Caco-2 (cell line): ENCODE measurements at regions not wholly inside any gene's neighbourhood (a gene's known extent, or its start where the extent isn't known, plus 50 kb on each side); places are given as distances from the start of the nearest gene placed in this dataset.

Source experiments
- BruUV-seq: library from RNA; stranded (reverse); fragments of 400-500 nt; replicated peaks from 2 replicates; lab custom pipeline; 2021; lab: Mats Ljungman, UMichigan
- CTCF ChIA-PET: fragments of 300-600 bp; sonication (Branson Sonifier 250); formaldehyde crosslinking; loops from one replicate; lab custom pipeline; 2022; ENCODE audit warnings: antibody characterized with exemption; lab: Charles Lee
- POLR2A ChIA-PET: fragments of 300-600 bp; sonication (Branson Sonifier 250); formaldehyde crosslinking; loops from one replicate; lab custom pipeline; 2022; ENCODE audit warnings: antibody characterized with exemption; lab: Charles Lee
- DNase-seq, 2 experiments: peaks; one replicate each; pipeline versions ENCODE4 v3.0.0 to v3.0.0-alpha.2; 2020 to 2022
- H3K27me3 ChIP-seq: replicated peaks from 2 replicates; pipeline ENCODE4 v1.6.0; 2011; ENCODE audit warnings: low read length; ENCODE audit not compliant: control insufficient read depth, insufficient read depth
- H3K36me3 ChIP-seq: 2 replicates; pipeline ENCODE4 v1.5.1; 2011; ENCODE audit warnings: low read length; ENCODE audit not compliant: control insufficient read depth, insufficient read depth
- H3K4me1 ChIP-seq: fragments of 250-450 bp; sonication (Bioruptor Pico); 2 replicates; pipeline ENCODE4 v1.5.1; 2020; ENCODE audit warnings: mild to moderate bottlenecking
- H3K4me3 ChIP-seq: 2 replicates; pipeline ENCODE4 v1.5.1; 2011; ENCODE audit warnings: low read depth, mild to moderate bottlenecking, control low read depth, low read length
- H3K9me3 ChIP-seq: fragments of 250-450 bp; sonication (Bioruptor Pico); 2 replicates; pipeline ENCODE4 v1.5.1; 2020; ENCODE audit warnings: mild to moderate bottlenecking, moderate library complexity
- H3K27ac Mint-ChIP-seq: one replicate; pipeline ENCODE4 v1.8.0; 2022; ENCODE audit warnings: mixed read lengths; ENCODE audit not compliant: unreplicated experiment
- H3K27me3 Mint-ChIP-seq: one replicate; pipeline ENCODE4 v1.8.0; 2022; ENCODE audit warnings: mixed read lengths; ENCODE audit not compliant: insufficient read depth, unreplicated experiment
- H3K36me3 Mint-ChIP-seq: one replicate; pipeline ENCODE4 v1.8.0; 2022; ENCODE audit warnings: mild to moderate bottlenecking, mixed read lengths; ENCODE audit not compliant: insufficient read depth, unreplicated experiment
- H3K4me1 Mint-ChIP-seq: one replicate; pipeline ENCODE4 v1.8.0; 2022; ENCODE audit warnings: low read depth, mixed read lengths; ENCODE audit not compliant: unreplicated experiment
- H3K4me3 Mint-ChIP-seq: one replicate; pipeline ENCODE4 v1.8.0; 2022; ENCODE audit warnings: mild to moderate bottlenecking, moderate library complexity, mixed read lengths; ENCODE audit not compliant: unreplicated experiment
- H3K9me3 Mint-ChIP-seq: one replicate; pipeline ENCODE4 v1.8.0; 2022; ENCODE audit warnings: mixed read lengths; ENCODE audit not compliant: unreplicated experiment
- CTCF ChIP-seq, 2 experiments: fragments of 200-600 bp in 1 of 2; IDR thresholded peaks; 1 replicate in 1 of 2; 2 replicates in 1 of 2; pipeline versions ENCODE4 v1.5.1 to v1.8.0; 2011 to 2022; ENCODE audit warnings: antibody characterized with exemption in 1 of 2, control low read depth in 1 of 2, inconsistent platforms in 1 of 2, low read depth in 1 of 2, low read length in 1 of 2, mild to moderate bottlenecking in 1 of 2, moderate library complexity in 1 of 2; ENCODE audit not compliant: insufficient read depth in 1 of 2, severe bottlenecking in 1 of 2, unreplicated experiment in 1 of 2
- intact Hi-C: fragments of 100-400 bp; cut with micrococcal nuclease; formaldehyde crosslinking; loops from one replicate; pipeline ENCODE4 v1.10.0; 2022; ENCODE audit not compliant: unreplicated experiment

- Histone ChIP-seq H3K4me1 (no peaks in the 10 kb centered on the region), H3K9me3 (no peaks in the 10 kb centered on the region), H3K36me3 (no peaks in the 10 kb centered on the region), H3K4me3 (no peak overlapping the region), H3K27me3 (no peaks in the 10 kb centered on the region; the same call in 1 of the 2 replicates)
- ChIA-PET POLR2A (no interaction called here), CTCF (no interaction called here)
- TF ChIP-seq CTCF (IDR thresholded peaks at IDR 0.05; ENCODE audit: insufficient read depth in 1 of 2, low read depth in 1 of 2, low read length in 1 of 2, severe bottlenecking in 1 of 2, unreplicated experiment in 1 of 2) = no peak
- no peak for DNase-seq
- BruUV-seq = no TSS peak
- Mint-ChIP-seq H3K4me1 (no peaks in the 10 kb centered on the region), H3K27me3 (no peaks in the 10 kb centered on the region), H3K4me3 (no peak overlapping the region), H3K27ac (no peak overlapping the region), H3K9me3 (no peaks in the 10 kb centered on the region), H3K36me3 (no peaks in the 10 kb centered on the region)
- intact Hi-C loops = no loop called here
Observed at GRCh38 chr5:161077936-161078545, 226.0 kb upstream of the ATP10B start.

DNA sequence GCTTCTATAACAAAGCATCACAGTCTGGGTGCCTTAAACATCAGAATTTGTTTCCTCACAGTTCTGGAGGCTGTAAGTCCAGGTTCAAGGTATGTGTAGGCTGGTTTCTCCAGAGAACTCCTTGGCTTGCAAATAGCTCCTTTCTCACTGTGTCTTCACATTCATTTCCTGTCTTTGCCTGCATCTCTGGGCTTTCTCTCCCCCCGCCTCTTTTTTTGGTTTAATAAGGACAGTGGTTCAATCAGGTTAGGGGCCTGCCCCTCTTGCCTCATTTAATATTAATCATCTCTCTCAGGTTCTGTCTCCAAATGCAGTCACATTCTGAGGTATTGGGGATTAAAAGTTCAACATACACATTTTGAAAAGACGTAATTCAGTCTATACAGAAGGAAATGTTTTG, 225.5 kb upstream of the ATP10B start:
- ChIA-PET CTCF (no interaction called here), POLR2A (no interaction called here)
- no peaks in the 10 kb centered on the region for H3K9me3 ChIP-seq
- H3K4me3 Mint-ChIP-seq = no peak overlapping the region
- H3K4me1 ChIP-seq = no peaks in the 10 kb centered on the region
- H3K27ac Mint-ChIP-seq = no peak overlapping the region
- no peak for DNase-seq
- no peaks in the 10 kb centered on the region for H3K36me3 ChIP-seq
- TF ChIP-seq CTCF (IDR thresholded peaks at IDR 0.05; ENCODE audit: insufficient read depth in 1 of 2, low read depth in 1 of 2, low read length in 1 of 2, severe bottlenecking in 1 of 2, unreplicated experiment in 1 of 2) = no peak
- H3K4me3 ChIP-seq = no peak overlapping the region
- H3K27me3 ChIP-seq = no peaks in the 10 kb centered on the region; the same call in 1 of the 2 replicates
- intact Hi-C loops = no loop called here
- H3K9me3 Mint-ChIP-seq = no peaks in the 10 kb centered on the region
- H3K4me1 Mint-ChIP-seq = no peaks in the 10 kb centered on the region
- no TSS peak for BruUV-seq
- no peaks in the 10 kb centered on the region for H3K36me3 Mint-ChIP-seq
- no peaks in the 10 kb centered on the region for H3K27me3 Mint-ChIP-seq

DNA sequence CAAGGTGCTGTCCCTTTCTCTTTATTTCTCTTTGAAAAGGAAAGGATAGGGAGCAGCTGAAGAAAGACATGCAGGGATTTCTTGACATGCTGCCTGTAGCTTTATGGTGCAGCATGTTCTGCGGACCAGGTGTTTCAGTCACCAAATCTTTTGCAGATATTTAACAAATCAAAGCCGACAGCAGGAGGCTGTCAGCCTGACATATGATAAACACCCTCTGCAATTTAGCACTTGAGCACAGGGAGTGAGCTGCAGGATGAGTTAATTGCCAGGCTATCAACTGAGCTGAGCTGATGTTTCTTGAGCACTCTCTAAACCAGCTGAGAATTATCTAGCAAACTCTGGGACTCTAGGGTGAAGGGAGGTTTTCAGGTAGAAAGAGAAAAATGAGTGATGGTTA, 212.8 kb upstream of the ATP10B start:
- BruUV-seq = no TSS peak
- no peaks in the 10 kb centered on the region for H3K36me3 ChIP-seq

More for the DNA sequence above, 212.8 kb upstream of the ATP10B start:
- H3K27me3 ChIP-seq = no peaks in the 10 kb centered on the region
- Mint-ChIP-seq H3K36me3 (no peaks in the 10 kb centered on the region), H3K27ac (no peak overlapping the region), H3K9me3 (no peaks in the 10 kb centered on the region), H3K27me3 (peaks cover 3% of the 10 kb centered on the region), H3K4me3 (no peak overlapping the region), H3K4me1 (no peaks in the 10 kb centered on the region)
- H3K9me3 ChIP-seq = no peaks in the 10 kb centered on the region
- ChIA-PET POLR2A (no interaction called here), CTCF (no interaction called here)
- no peak overlapping the region for H3K4me3 ChIP-seq
- intact Hi-C loops = no loop called here
- DNase-seq = no peak
- TF ChIP-seq CTCF (IDR thresholded peaks at IDR 0.05; ENCODE audit: insufficient read depth in 1 of 2, low read depth in 1 of 2, low read length in 1 of 2, severe bottlenecking in 1 of 2, unreplicated experiment in 1 of 2) = no peak
- no peaks in the 10 kb centered on the region for H3K4me1 ChIP-seq
